CD4-positive, CD25-positive, alpha-beta regulatory T cell (primary cell): ENCODE measurements at regions not wholly inside any gene's neighbourhood (a gene's known extent, or its start where the extent isn't known, plus 50 kb on each side); places are given as distances from the start of the nearest gene placed in this dataset.
"Not testable (repeated sequence)": the region's sequence is repeated elsewhere in the genome, so short reads cannot be mapped to it uniquely, and the experiment has no call there.

Source experiments
- ATAC-seq, 2 donors: fragments of 150-1000 bp; cut with Tn5 transposase; one replicate each; pipeline ENCODE4 v1.10.0; 2021; ENCODE audit warnings: low read depth in 2 of 2, moderate number of reproducible peaks in 2 of 2, moderate library complexity in 1 of 2
- DNase-seq, 3 donors: peaks; one replicate each; pipeline versions ENCODE4 v3.0.0 to v3.0.0-alpha.2; 2012 to 2022; ENCODE audit warnings: mixed read lengths in 1 of 3
- H3K27ac ChIP-seq: one replicate; pipeline ENCODE4 v1.7.0; 2013; ENCODE audit warnings: mild to moderate bottlenecking, low read length; ENCODE audit not compliant: insufficient read depth, poor library complexity, severe bottlenecking
- H3K27me3 ChIP-seq: one replicate; pipeline ENCODE4 v1.7.0; 2013; ENCODE audit warnings: low read length; ENCODE audit not compliant: control insufficient read depth, insufficient read depth
- H3K36me3 ChIP-seq: one replicate; pipeline ENCODE4 v1.7.0; 2013; ENCODE audit warnings: mild to moderate bottlenecking, low read length, moderate library complexity; ENCODE audit not compliant: control insufficient read depth, insufficient read depth
- H3K4me1 ChIP-seq: 2 replicates; pipeline ENCODE4 v1.7.0; 2013; ENCODE audit warnings: mild to moderate bottlenecking, low read length; ENCODE audit not compliant: insufficient read depth, control insufficient read depth, poor library complexity, severe bottlenecking
- H3K4me3 ChIP-seq: one replicate; pipeline ENCODE4 v1.7.0; 2013; ENCODE audit warnings: low read depth, mild to moderate bottlenecking, low read length, moderate library complexity
- H3K9me3 ChIP-seq, 2 experiments: 1 replicate in 1 of 2; 2 replicates in 1 of 2; pipeline ENCODE4 v1.7.0; 2013; ENCODE audit warnings: low read length in 2 of 2, mild to moderate bottlenecking in 1 of 2, moderate library complexity in 1 of 2; ENCODE audit not compliant: control insufficient read depth in 2 of 2
- H3K27ac Mint-ChIP-seq, 3 donors: one replicate each; pipeline ENCODE4 v1.8.0; 2020 to 2022; ENCODE audit warnings: mild to moderate bottlenecking in 3 of 3, mixed read lengths in 3 of 3, moderate library complexity in 2 of 3
- H3K27me3 Mint-ChIP-seq: one replicate; pipeline ENCODE4 v1.8.0; 2022; ENCODE audit warnings: mild to moderate bottlenecking, mixed read lengths
- H3K36me3 Mint-ChIP-seq: one replicate; pipeline ENCODE4 v1.8.0; 2020; ENCODE audit warnings: mixed read lengths
- H3K4me1 Mint-ChIP-seq, 4 donors: one replicate each; pipeline ENCODE4 v1.8.0; 2020 to 2022; ENCODE audit warnings: mixed read lengths in 4 of 4, mild to moderate bottlenecking in 1 of 4
- H3K4me3 Mint-ChIP-seq, 4 donors: one replicate each; pipeline ENCODE4 v1.8.0; 2020 to 2022; ENCODE audit warnings: mild to moderate bottlenecking in 4 of 4, mixed read lengths in 4 of 4, moderate library complexity in 3 of 4
- H3K9me3 Mint-ChIP-seq, 7 donors: one replicate each; pipeline ENCODE4 v1.8.0; 2020 to 2022; ENCODE audit warnings: mixed read lengths in 7 of 7, mild to moderate bottlenecking in 3 of 7, moderate library complexity in 2 of 7

DNA sequence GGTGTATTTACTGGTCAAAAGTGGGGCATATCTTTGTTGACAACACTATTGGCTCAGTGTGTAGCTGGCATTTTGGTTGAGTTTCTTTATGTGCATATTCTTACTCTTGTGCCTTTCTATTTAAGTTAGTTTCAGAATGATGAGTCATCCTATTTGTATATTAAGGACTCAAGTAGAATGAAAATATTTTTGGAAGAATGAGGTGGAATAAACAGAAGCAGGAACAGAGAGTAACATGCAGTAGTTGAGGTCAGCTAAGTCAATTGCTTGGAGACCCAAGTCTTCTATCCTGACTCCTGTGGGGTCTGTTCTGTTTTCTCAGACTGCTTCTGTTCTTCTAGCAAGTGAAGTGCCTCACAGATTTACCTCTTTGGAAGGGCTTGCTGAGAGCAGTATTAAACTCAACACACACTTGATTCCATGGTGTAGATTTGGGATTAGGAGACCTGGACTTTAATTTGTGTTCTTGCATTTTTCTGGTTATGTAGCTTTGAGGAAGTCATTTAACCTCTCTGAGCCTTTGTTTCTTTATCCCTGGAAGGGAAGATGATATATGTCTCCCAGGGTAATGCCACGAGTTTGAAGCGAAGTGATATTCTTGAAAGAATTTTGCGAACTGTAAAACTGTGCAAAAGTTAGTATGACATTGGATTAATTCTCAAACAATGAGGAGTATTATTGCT, 324.3 kb downstream of the QKI start:
- H3K36me3 ChIP-seq: no peaks in the 10 kb centered on the region
- H3K27ac Mint-ChIP-seq: no peak overlapping the region
- ATAC-seq: no peak
- no peaks in the 10 kb centered on the region for H3K9me3 Mint-ChIP-seq
- H3K4me3 ChIP-seq: no peak overlapping the region
- H3K4me1 Mint-ChIP-seq: no peaks in the 10 kb centered on the region
- peaks cover 4% of the 10 kb centered on the region for H3K27me3 Mint-ChIP-seq
- no peak overlapping the region for H3K27ac ChIP-seq
- no peaks in the 10 kb centered on the region for H3K36me3 Mint-ChIP-seq
- no peak overlapping the region for H3K4me3 Mint-ChIP-seq
- no peak for DNase-seq
- no peaks in the 10 kb centered on the region for H3K27me3 ChIP-seq
- H3K4me1 ChIP-seq: no peaks in the 10 kb centered on the region
- no peaks in the 10 kb centered on the region for H3K9me3 ChIP-seq

DNA sequence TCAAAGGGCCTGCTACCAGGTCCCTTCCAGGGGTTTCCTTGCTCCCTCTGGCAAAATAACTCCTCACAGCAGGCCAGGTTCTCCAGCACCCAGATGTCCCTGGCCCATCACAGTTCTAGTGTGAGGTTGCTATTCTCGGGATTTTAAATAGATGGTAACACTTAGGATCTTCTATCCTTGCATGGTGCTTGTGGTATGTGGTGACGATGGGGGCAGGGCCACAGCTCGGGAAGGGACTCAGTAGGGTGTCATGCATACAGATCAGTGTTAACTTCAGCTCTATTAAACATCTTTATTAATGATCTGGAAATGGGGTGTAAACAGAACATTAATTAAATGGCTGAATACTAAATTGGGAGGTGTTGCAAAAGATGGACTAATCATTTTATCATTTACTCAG, 323.8 kb downstream of the QKI start:
- no peaks in the 10 kb centered on the region for H3K4me1 Mint-ChIP-seq

DNA sequence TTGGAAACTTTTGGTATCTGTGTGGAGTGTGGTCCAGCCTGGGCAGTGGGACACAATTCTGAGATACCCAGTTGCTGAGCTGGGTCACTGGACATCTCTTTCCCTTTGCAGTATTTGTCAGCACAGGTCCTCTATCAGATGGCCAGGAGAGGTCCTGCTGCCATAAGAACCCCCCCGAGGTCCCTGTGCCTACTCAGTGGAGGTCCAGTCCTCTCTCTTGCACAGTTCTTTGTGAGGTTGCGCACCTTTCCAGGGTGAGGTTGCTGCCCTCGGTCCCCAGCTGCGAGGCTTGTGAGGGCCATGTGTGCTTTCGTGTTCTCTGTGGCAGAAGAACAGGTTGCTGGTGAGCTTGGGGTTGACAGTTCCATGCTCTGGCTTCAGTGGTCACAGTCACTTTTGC, 320.6 kb downstream of the QKI start:
- Histone ChIP-seq H3K36me3 (no peaks in the 10 kb centered on the region), H3K27me3 (no peaks in the 10 kb centered on the region), H3K9me3 (no peaks in the 10 kb centered on the region), H3K4me3 (no peak overlapping the region), H3K27ac (no peak overlapping the region), H3K4me1 (no peaks in the 10 kb centered on the region)
- Mint-ChIP-seq H3K27me3 (peaks cover 6% of the 10 kb centered on the region), H3K36me3 (no peaks in the 10 kb centered on the region), H3K9me3 (no peaks in the 10 kb centered on the region), H3K4me3 (no peak overlapping the region), H3K27ac (no peak overlapping the region), H3K4me1 (no peaks in the 10 kb centered on the region)
- ATAC-seq: no peak
- DNase-seq: no peak

More for the DNA sequence above, 323.8 kb downstream of the QKI start:
- no peaks in the 10 kb centered on the region for H3K36me3 Mint-ChIP-seq
- H3K27ac Mint-ChIP-seq: no peak overlapping the region
- H3K4me3 ChIP-seq: no peak overlapping the region
- H3K27ac ChIP-seq: no peak overlapping the region
- H3K4me1 ChIP-seq: no peaks in the 10 kb centered on the region
- peaks cover 4% of the 10 kb centered on the region for H3K27me3 Mint-ChIP-seq
- no peak overlapping the region for H3K4me3 Mint-ChIP-seq
- H3K36me3 ChIP-seq: no peaks in the 10 kb centered on the region
- ATAC-seq (no peak), DNase-seq (no peak)
- H3K9me3 ChIP-seq: no peaks in the 10 kb centered on the region
- no peaks in the 10 kb centered on the region for H3K27me3 ChIP-seq
- no peaks in the 10 kb centered on the region for H3K9me3 Mint-ChIP-seq

DNA sequence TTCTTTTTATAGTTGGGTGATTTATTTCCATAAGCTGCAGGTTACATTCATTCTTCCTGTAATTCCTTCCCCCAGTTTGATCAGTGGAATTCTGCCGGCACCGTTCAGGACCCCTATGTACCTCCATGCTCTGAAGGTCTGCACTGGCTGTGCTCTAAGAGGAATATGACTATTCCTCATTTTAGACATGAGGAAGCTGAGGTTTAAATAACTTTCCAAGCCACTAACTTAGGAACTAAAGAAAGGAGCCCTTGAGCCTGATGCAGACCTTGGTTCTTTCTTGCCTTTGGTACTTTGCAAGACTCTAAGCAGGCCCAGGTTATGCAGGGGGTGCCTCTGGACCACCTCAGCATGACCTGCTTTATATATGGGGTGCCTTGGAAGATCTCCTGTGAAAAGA, 318.5 kb downstream of the QKI start:
- Mint-ChIP-seq H3K9me3 (no peaks in the 10 kb centered on the region), H3K4me3 (no peak overlapping the region), H3K27me3 (peaks cover 9% of the 10 kb centered on the region), H3K27ac (no peak overlapping the region), H3K36me3 (no peaks in the 10 kb centered on the region), H3K4me1 (no peaks in the 10 kb centered on the region)
- Histone ChIP-seq H3K27ac (no peak overlapping the region), H3K4me1 (no peaks in the 10 kb centered on the region), H3K27me3 (no peaks in the 10 kb centered on the region), H3K9me3 (no peaks in the 10 kb centered on the region), H3K36me3 (no peaks in the 10 kb centered on the region), H3K4me3 (no peak overlapping the region)
- ATAC-seq (no peak), DNase-seq (no peak)

DNA sequence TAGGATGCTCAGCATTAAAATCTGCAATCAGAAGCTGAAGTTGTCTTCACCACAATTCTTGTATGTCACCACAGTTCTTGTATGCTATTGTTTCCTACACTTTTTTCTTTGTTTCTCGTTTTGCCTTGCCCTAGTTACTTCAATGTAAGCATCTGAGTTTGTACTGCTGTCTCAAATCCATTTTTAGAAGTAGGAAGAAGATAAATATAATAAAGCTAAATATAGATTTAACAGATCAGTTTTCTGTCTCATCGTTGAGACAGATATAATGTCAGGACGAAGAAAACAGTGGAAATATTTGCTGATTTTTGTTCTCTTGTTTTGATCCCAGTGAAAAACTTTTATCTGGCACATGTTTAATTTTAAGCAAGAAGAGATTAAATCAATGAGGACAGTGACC, 318.0 kb downstream of the QKI start:
- no peaks in the 10 kb centered on the region for H3K36me3 ChIP-seq
- no peak overlapping the region for H3K27ac Mint-ChIP-seq
- no peaks in the 10 kb centered on the region for H3K27me3 ChIP-seq
- ATAC-seq: no peak
- H3K9me3 ChIP-seq: no peaks in the 10 kb centered on the region
- H3K27ac ChIP-seq: no peak overlapping the region
- H3K4me1 ChIP-seq: no peaks in the 10 kb centered on the region
- peaks cover 10% of the 10 kb centered on the region for H3K27me3 Mint-ChIP-seq
- H3K36me3 Mint-ChIP-seq: no peaks in the 10 kb centered on the region
- H3K4me3 Mint-ChIP-seq: no peak overlapping the region
- H3K9me3 Mint-ChIP-seq: no peaks in the 10 kb centered on the region
- H3K4me3 ChIP-seq: no peak overlapping the region
- H3K4me1 Mint-ChIP-seq: no peaks in the 10 kb centered on the region
- DNase-seq: no peak

DNA sequence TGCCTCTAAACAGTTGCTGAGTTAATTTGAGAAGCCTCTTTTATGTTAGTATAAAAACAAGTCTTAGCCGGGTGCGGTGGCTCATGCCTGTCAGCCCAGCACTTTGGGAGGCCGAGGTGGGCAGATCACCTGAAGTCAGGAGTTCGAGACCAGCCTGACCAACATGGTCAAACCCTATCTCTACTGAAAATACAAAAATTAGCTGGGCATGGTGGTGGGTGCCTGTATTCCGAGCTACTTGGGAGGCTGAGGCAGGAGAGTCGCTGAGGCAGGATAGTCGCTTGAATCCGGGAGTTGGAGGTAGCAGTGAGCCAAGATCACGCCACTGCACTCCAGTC, 317.5 kb downstream of the QKI start:
- H3K27ac Mint-ChIP-seq: not testable (repeated sequence)
- H3K27me3 Mint-ChIP-seq: peaks cover 14% of the 10 kb centered on the region

DNA sequence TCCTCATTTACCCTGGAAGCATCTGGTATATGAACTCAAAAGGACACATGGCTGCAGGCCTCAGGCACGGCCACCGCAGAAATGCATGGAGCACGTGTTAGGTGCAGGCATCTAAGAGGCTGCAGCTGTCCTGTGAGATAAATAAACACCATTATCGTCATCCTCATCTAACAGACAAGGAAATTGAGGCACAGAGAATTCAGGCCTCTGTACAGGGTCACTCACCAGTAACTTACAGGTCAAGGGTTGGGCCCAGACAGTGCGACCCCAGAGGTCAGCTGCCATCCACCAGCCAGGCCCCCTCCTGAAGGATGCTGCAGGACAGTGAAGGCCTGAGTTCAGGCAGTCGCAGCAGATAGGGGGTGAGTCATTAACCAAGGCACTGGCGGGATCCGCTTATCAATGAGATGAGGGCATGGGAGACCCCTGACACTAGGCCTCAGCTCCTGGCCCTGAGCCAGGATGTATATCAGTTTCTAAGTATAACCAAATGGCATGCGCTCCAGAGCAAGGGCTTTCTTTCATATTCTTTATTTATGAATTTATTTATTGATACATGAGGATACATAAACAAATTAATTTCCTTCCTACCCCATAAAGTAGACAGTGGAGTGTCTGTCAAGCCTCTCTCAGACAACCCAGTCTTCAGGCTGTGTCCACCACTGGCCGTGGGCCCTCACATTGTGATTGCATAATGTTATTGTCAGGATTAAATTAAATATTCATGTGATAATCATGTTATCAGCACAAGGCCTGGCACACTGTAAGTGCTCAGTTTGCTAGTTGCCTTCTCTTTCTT, 316.9 kb downstream of the QKI start:
- Mint-ChIP-seq H3K4me1 (no peaks in the 10 kb centered on the region), H3K36me3 (no peaks in the 10 kb centered on the region), H3K4me3 (no peak overlapping the region), H3K27ac (no peak overlapping the region), H3K27me3 (peaks cover 12% of the 10 kb centered on the region), H3K9me3 (no peaks in the 10 kb centered on the region)
- ATAC-seq (no peak), DNase-seq (no peak)
- H3K27ac ChIP-seq: no peak overlapping the region
- H3K27me3 ChIP-seq: no peaks in the 10 kb centered on the region
- H3K36me3 ChIP-seq: no peaks in the 10 kb centered on the region
- H3K4me1 ChIP-seq: no peaks in the 10 kb centered on the region
- no peaks in the 10 kb centered on the region for H3K9me3 ChIP-seq
- no peak overlapping the region for H3K4me3 ChIP-seq

More for the DNA sequence above, 317.5 kb downstream of the QKI start:
- H3K4me1 Mint-ChIP-seq, H3K9me3 ChIP-seq, H3K4me3 ChIP-seq, DNase-seq, H3K4me1 ChIP-seq, H3K4me3 Mint-ChIP-seq, H3K27ac ChIP-seq, H3K27me3 ChIP-seq, H3K36me3 Mint-ChIP-seq, ATAC-seq, H3K9me3 Mint-ChIP-seq, H3K36me3 ChIP-seq: not testable (repeated sequence)
